Liver (tissue), 8 donors: ENCODE measurements at regions not wholly inside any gene's neighbourhood (a gene's known extent, or its start where the extent isn't known, plus 50 kb on each side); places are given as distances from the start of the nearest gene placed in this dataset.

Experiments used
- DNase-seq: peaks from one replicate; pipeline ENCODE4 v3.0.0-alpha.2; 2017; ENCODE audit warnings: low spot score
- H3K27ac ChIP-seq, 2 donors: one replicate each; pipeline ENCODE4 v1.7.0; 2013; ENCODE audit warnings: inconsistent platforms in 2 of 2, low read length in 2 of 2, control low read depth in 1 of 2, low read depth in 1 of 2, mild to moderate bottlenecking in 1 of 2
- H3K27me3 ChIP-seq, 4 donors: one replicate each; pipeline versions ENCODE4 v1.6.1 to v1.7.0; 2013; ENCODE audit warnings: low read length in 3 of 4, inconsistent platforms in 1 of 4, mild to moderate bottlenecking in 1 of 4, moderate library complexity in 1 of 4; ENCODE audit not compliant: control insufficient read depth in 4 of 4, insufficient read depth in 4 of 4
- H3K36me3 ChIP-seq, 4 donors: one replicate each; pipeline versions ENCODE4 v1.6.1 to v1.7.0; 2013; ENCODE audit warnings: low read length in 3 of 4, mild to moderate bottlenecking in 3 of 4, low read depth in 1 of 4, moderate library complexity in 1 of 4; ENCODE audit not compliant: control insufficient read depth in 4 of 4, insufficient read depth in 3 of 4
- H3K4me1 ChIP-seq, 4 donors: one replicate each; pipeline versions ENCODE4 v1.6.1 to v1.7.0; 2013; ENCODE audit warnings: low read length in 3 of 4, mild to moderate bottlenecking in 3 of 4, moderate library complexity in 1 of 4; ENCODE audit not compliant: control insufficient read depth in 4 of 4, insufficient read depth in 4 of 4
- H3K4me3 ChIP-seq, 3 donors: one replicate each; pipeline versions ENCODE4 v1.6.1 to v1.7.0; 2013; ENCODE audit warnings: low read length in 3 of 3, control low read depth in 1 of 3, low read depth in 1 of 3, mild to moderate bottlenecking in 1 of 3
- H3K9ac ChIP-seq, 2 donors: one replicate each; pipeline ENCODE4 v1.7.0; 2013; ENCODE audit warnings: low read length in 2 of 2, mild to moderate bottlenecking in 2 of 2, moderate library complexity in 2 of 2, control low read depth in 1 of 2, low read depth in 1 of 2
- H3K9me3 ChIP-seq, 4 donors: one replicate each; pipeline versions ENCODE4 v1.6.1 to v1.7.0; 2013; ENCODE audit warnings: low read length in 3 of 4; ENCODE audit not compliant: control insufficient read depth in 4 of 4
- CTCF ChIP-seq: fragments of 150-350 bp; IDR thresholded peaks from 2 replicates; pipeline ENCODE4 v1.5.1; 2017; ENCODE audit warnings: improper control_type of control experiment, low read depth, low read length; ENCODE audit not compliant: missing input control
- EGR1 ChIP-seq, 2 donors: IDR thresholded peaks; 2 replicates each; pipeline ENCODE4 v1.6.1; 2016 to 2018; ENCODE audit warnings: antibody characterized with exemption in 2 of 2, low read depth in 2 of 2
- FOXA1 ChIP-seq: IDR thresholded peaks from 2 replicates; pipeline ENCODE4 v1.6.1; 2016; ENCODE audit warnings: antibody characterized with exemption
- FOXA2 ChIP-seq: IDR thresholded peaks from 2 replicates; pipeline ENCODE4 v1.6.1; 2016; ENCODE audit warnings: antibody characterized with exemption
- GABPA ChIP-seq, 2 donors: IDR thresholded peaks in 1 of 2; conservative IDR thresholded peaks in 1 of 2; 2 replicates each; pipeline ENCODE4 v1.6.1; 2016; ENCODE audit warnings: antibody characterized with exemption in 2 of 2, mild to moderate bottlenecking in 1 of 2, moderate library complexity in 1 of 2
- HNF4A ChIP-seq, 2 donors: conservative IDR thresholded peaks; 2 replicates each; pipeline ENCODE4 v1.6.1; 2016; ENCODE audit warnings: antibody characterized with exemption in 2 of 2, mild to moderate bottlenecking in 2 of 2
- HNF4G ChIP-seq: IDR thresholded peaks from 2 replicates; pipeline ENCODE4 v1.6.1; 2016; ENCODE audit warnings: antibody characterized with exemption
- JUND ChIP-seq, 2 donors: IDR thresholded peaks; 2 replicates each; pipeline ENCODE4 v1.6.1; 2016; ENCODE audit warnings: antibody characterized with exemption in 2 of 2
- NR2F2 ChIP-seq: IDR thresholded peaks from 2 replicates; pipeline ENCODE4 v1.6.1; 2016; ENCODE audit warnings: antibody characterized with exemption
- RAD21 ChIP-seq, 2 donors: IDR thresholded peaks; 2 replicates each; pipeline ENCODE4 v1.6.1; 2016; ENCODE audit warnings: antibody characterized with exemption in 2 of 2, mild to moderate bottlenecking in 2 of 2
- RXRA ChIP-seq, 2 donors: IDR thresholded peaks; 2 replicates each; pipeline ENCODE4 v1.6.1; 2017 to 2018; ENCODE audit warnings: antibody characterized with exemption in 2 of 2, mild to moderate bottlenecking in 1 of 2
- SP1 ChIP-seq: IDR thresholded peaks from 2 replicates; pipeline ENCODE4 v1.6.1; 2018; ENCODE audit warnings: antibody characterized with exemption, mild to moderate bottlenecking
- TAF1 ChIP-seq: conservative IDR thresholded peaks from 2 replicates; pipeline ENCODE4 v1.6.1; 2016; ENCODE audit warnings: antibody characterized with exemption, mild to moderate bottlenecking
- YY1 ChIP-seq: IDR thresholded peaks from 2 replicates; pipeline ENCODE4 v1.6.1; 2016; ENCODE audit warnings: antibody characterized with exemption, mild to moderate bottlenecking
- ZBTB33 ChIP-seq: IDR thresholded peaks from 2 replicates; pipeline ENCODE4 v1.6.1; 2016; ENCODE audit warnings: antibody characterized with exemption
- WGBS: extraction: QIAGEN DNeasy Blood & Tissue Kit; methylation state at CpG from one replicate; pipeline ENCODE4 v1.1.7; 2013; 5-methylcytosine and 5-hydroxymethylcytosine counted together
- TF ChIP-seq, protein P1 (sequence below): IDR thresholded peaks from 2 replicates; pipeline ENCODE4 v1.6.1; 2016; ENCODE audit warnings: antibody characterized with exemption, mild to moderate bottlenecking
- TF ChIP-seq, protein P2 (sequence below): IDR thresholded peaks from 2 replicates; pipeline ENCODE4 v1.6.1; 2016; ENCODE audit warnings: antibody characterized with exemption
- TF ChIP-seq, protein P3 (sequence below): IDR thresholded peaks from 2 replicates; pipeline ENCODE4 v1.6.1; 2016; ENCODE audit warnings: antibody characterized with exemption
- donor health status: healthy.
- donor health status: healthy.
- donor health status: healthy.
- donor health status: healthy.
- donor health status: healthy.

- Histone ChIP-seq H3K27me3 (peaks cover 0 to 3% (median 0%) of the 10 kb centered on the region in 4 donors), H3K27ac (no peak overlapping the region), H3K9me3 (peaks cover 0 to 8% (median 2%) of the 10 kb centered on the region in 4 donors), H3K4me3 (no peak overlapping the region), H3K4me1 (no peaks in the 10 kb centered on the region), H3K36me3 (no peaks in the 10 kb centered on the region), H3K9ac (no peak overlapping the region)
- no peak for DNase-seq
- TF ChIP-seq NR2F2 = no peak
- TF ChIP-seq JUND (IDR thresholded peaks at IDR 0.05) = no peak
- no peak for TF ChIP-seq FOXA1
- no peak for TF ChIP-seq CTCF
- no peak for TF ChIP-seq ZBTB33
- no peak for TF ChIP-seq RAD21 (IDR thresholded peaks at IDR 0.05)
- no peak for TF ChIP-seq RXRA (IDR thresholded peaks at IDR 0.05)
- TF ChIP-seq TAF1 = no peak
- TF ChIP-seq HNF4A (conservative IDR thresholded peaks at IDR 0.05) = no peak
- TF ChIP-seq, protein P1, sequence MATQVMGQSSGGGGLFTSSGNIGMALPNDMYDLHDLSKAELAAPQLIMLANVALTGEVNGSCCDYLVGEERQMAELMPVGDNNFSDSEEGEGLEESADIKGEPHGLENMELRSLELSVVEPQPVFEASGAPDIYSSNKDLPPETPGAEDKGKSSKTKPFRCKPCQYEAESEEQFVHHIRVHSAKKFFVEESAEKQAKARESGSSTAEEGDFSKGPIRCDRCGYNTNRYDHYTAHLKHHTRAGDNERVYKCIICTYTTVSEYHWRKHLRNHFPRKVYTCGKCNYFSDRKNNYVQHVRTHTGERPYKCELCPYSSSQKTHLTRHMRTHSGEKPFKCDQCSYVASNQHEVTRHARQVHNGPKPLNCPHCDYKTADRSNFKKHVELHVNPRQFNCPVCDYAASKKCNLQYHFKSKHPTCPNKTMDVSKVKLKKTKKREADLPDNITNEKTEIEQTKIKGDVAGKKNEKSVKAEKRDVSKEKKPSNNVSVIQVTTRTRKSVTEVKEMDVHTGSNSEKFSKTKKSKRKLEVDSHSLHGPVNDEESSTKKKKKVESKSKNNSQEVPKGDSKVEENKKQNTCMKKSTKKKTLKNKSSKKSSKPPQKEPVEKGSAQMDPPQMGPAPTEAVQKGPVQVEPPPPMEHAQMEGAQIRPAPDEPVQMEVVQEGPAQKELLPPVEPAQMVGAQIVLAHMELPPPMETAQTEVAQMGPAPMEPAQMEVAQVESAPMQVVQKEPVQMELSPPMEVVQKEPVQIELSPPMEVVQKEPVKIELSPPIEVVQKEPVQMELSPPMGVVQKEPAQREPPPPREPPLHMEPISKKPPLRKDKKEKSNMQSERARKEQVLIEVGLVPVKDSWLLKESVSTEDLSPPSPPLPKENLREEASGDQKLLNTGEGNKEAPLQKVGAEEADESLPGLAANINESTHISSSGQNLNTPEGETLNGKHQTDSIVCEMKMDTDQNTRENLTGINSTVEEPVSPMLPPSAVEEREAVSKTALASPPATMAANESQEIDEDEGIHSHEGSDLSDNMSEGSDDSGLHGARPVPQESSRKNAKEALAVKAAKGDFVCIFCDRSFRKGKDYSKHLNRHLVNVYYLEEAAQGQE = no peak
- no peak for TF ChIP-seq EGR1 (IDR thresholded peaks at IDR 0.05; ENCODE audit: low read depth in 2 of 2)
- TF ChIP-seq, protein P2, sequence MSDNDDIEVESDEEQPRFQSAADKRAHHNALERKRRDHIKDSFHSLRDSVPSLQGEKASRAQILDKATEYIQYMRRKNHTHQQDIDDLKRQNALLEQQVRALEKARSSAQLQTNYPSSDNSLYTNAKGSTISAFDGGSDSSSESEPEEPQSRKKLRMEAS = no peak
- no peak for TF ChIP-seq SP1
- TF ChIP-seq, protein P3, sequence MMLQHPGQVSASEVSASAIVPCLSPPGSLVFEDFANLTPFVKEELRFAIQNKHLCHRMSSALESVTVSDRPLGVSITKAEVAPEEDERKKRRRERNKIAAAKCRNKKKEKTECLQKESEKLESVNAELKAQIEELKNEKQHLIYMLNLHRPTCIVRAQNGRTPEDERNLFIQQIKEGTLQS = no peak
- no peak for TF ChIP-seq FOXA2
- no peak for TF ChIP-seq HNF4G
- no peak for TF ChIP-seq YY1
- TF ChIP-seq GABPA (IDR thresholded peaks at IDR 0.05 in 1 of 2, conservative IDR thresholded peaks at IDR 0.05 in 1 of 2) = no peak
- WGBS = 0% methylated on average over 1 of the region's 1 CpG
Observed at GRCh38 chr13:39884166-39884565, 228.7 kb downstream of the COG6 start.
